SK-N-SH (cell line): ENCODE measurements at regions not wholly inside any gene's neighbourhood (a gene's known extent, or its start where the extent isn't known, plus 50 kb on each side); places are given as distances from the start of the nearest gene placed in this dataset.

Experiments used
- CTCF ChIA-PET: fragments of 300-600, 350-600 bp; formaldehyde crosslinking; extraction: SDS; loops from one replicate; lab custom pipeline; 2021; lab: Yijun Ruan, JAX
- POLR2A ChIA-PET: fragments of 350-600 bp; sonication (Branson Sonifier 250); formaldehyde crosslinking; extraction: SDS; loops from one replicate; lab custom pipeline; 2020; ENCODE audit warnings: antibody characterized with exemption, inconsistent platforms; lab: Yijun Ruan, JAX
- DNase-seq: peaks from one replicate; pipeline ENCODE4 v3.0.0; 2012
- H2AFZ ChIP-seq: fragments of 200-600 bp; sonication (generic); 2 replicates; pipeline ENCODE4 v1.8.1; 2016; ENCODE audit warnings: antibody characterized with exemption, mild to moderate bottlenecking, low read depth
- H3F3A ChIP-seq: fragments of 200-600 bp; sonication (generic); replicated peaks from 2 replicates; pipeline ENCODE3; 2016; ENCODE audit warnings: antibody characterized with exemption, mild to moderate bottlenecking; ENCODE audit not compliant: insufficient read depth
- H3K27ac ChIP-seq, 2 experiments: fragments of 200-500 bp in 1 of 2; fragments of 200-600 bp in 1 of 2; sonication (Bioruptor generic) in 1 of 2; sonication (generic), shearing (Covaris generic) in 1 of 2; 2 replicates each; pipeline versions ENCODE4 v1.5.1 to v1.6.1; 2014 to 2016; ENCODE audit warnings: low read depth in 2 of 2, inconsistent platforms in 1 of 2, low read length in 1 of 2, mild to moderate bottlenecking in 1 of 2, mixed read lengths in 1 of 2
- H3K27me3 ChIP-seq: fragments of 200-600 bp; sonication (generic), shearing (Covaris generic); 2 replicates; pipeline ENCODE4 v1.6.1; 2016; ENCODE audit warnings: mixed run types; ENCODE audit not compliant: insufficient read depth
- H3K36me3 ChIP-seq, 2 experiments: fragments of 200-500 bp in 1 of 2; fragments of 200-600 bp in 1 of 2; sonication (Bioruptor generic) in 1 of 2; sonication (generic) in 1 of 2; replicated peaks in 1 of 2; 2 replicates each; pipeline versions ENCODE3 to v1.5.1; 2014 to 2016; ENCODE audit warnings: low read length in 1 of 2, mild to moderate bottlenecking in 1 of 2; ENCODE audit not compliant: insufficient read depth in 2 of 2, control insufficient read depth in 1 of 2
- H3K4me1 ChIP-seq, 2 experiments: fragments of 200-500 bp in 1 of 2; fragments of 200-600 bp in 1 of 2; sonication (Bioruptor generic) in 1 of 2; sonication (generic), shearing (Covaris generic) in 1 of 2; 2 replicates each; pipeline versions ENCODE4 v1.5.1 to v1.6.1; 2014 to 2016; ENCODE audit warnings: low read depth in 1 of 2, low read length in 1 of 2, mixed run types in 1 of 2; ENCODE audit not compliant: insufficient read depth in 2 of 2, control insufficient read depth in 1 of 2
- H3K4me2 ChIP-seq: fragments of 200-600 bp; sonication (generic), shearing (Covaris generic); 2 replicates; pipeline ENCODE4 v1.6.1; 2017; ENCODE audit warnings: mixed run types
- H3K4me3 ChIP-seq, 2 experiments: fragments of 200-500 bp in 1 of 2; fragments of 200-600 bp in 1 of 2; sonication (Bioruptor generic) in 1 of 2; sonication (generic), shearing (Covaris generic) in 1 of 2; 2 replicates each; pipeline versions ENCODE4 v1.5.1 to v1.8.1; 2014 to 2016; ENCODE audit warnings: low read depth in 2 of 2, inconsistent platforms in 1 of 2, low read length in 1 of 2, mild to moderate bottlenecking in 1 of 2, mixed read lengths in 1 of 2, moderate library complexity in 1 of 2
- H3K79me2 ChIP-seq: fragments of 200-600 bp; sonication (generic); 2 replicates; pipeline ENCODE4 v1.8.1; 2017; ENCODE audit warnings: mild to moderate bottlenecking; ENCODE audit not compliant: insufficient read depth
- H3K9ac ChIP-seq: fragments of 200-600 bp; sonication (generic); 2 replicates; pipeline ENCODE4 v1.6.1; 2017; ENCODE audit warnings: mixed run types
- H3K9me2 ChIP-seq: fragments of 200-600 bp; sonication (generic); 2 replicates; pipeline ENCODE4 v1.6.1; 2017; ENCODE audit warnings: mixed run types
- H3K9me3 ChIP-seq: fragments of 200-600 bp; sonication (generic); 2 replicates; pipeline ENCODE4 v1.6.1; 2017; ENCODE audit warnings: mixed run types, mild to moderate bottlenecking, moderate library complexity
- H4K20me1 ChIP-seq: fragments of 200-600 bp; sonication (generic); 2 replicates; pipeline ENCODE4 v1.6.1; 2017; ENCODE audit warnings: mild to moderate bottlenecking, mixed run types; ENCODE audit not compliant: insufficient read depth
- CHD2 ChIP-seq: fragments of 150-350 bp; IDR thresholded peaks from 2 replicates; pipeline ENCODE4 v1.6.1; 2018; ENCODE audit warnings: low read length; ENCODE audit not compliant: partially characterized antibody
- ELF1 ChIP-seq: IDR thresholded peaks from 2 replicates; pipeline ENCODE4 v1.4.0; 2012
- EZH2phosphoT487 ChIP-seq: fragments of 200-600 bp; sonication (generic); IDR thresholded peaks from 2 replicates; pipeline ENCODE4 v1.6.1; 2017; ENCODE audit warnings: low read depth, mixed run types, mild to moderate bottlenecking, antibody characterized with exemption, moderate library complexity, borderline replicate concordance
- FOSL2 ChIP-seq: IDR thresholded peaks from 2 replicates; pipeline ENCODE4 v1.4.0; 2012; ENCODE audit warnings: low read depth, mild to moderate bottlenecking, moderate library complexity, borderline replicate concordance
- MEF2A ChIP-seq: IDR thresholded peaks from 2 replicates; pipeline ENCODE4 v1.4.0; 2012; ENCODE audit warnings: low read depth, borderline replicate concordance
- MXI1 ChIP-seq: IDR thresholded peaks from 2 replicates; pipeline ENCODE4 v1.6.1; 2012; ENCODE audit warnings: mild to moderate bottlenecking, low read depth, low read length, improper control_type of control experiment
- NFIC ChIP-seq: IDR thresholded peaks from 2 replicates; pipeline ENCODE4 v1.4.0; 2012; ENCODE audit warnings: borderline replicate concordance
- NRF1 ChIP-seq: IDR thresholded peaks from 2 replicates; pipeline ENCODE4 v1.6.1; 2012; ENCODE audit warnings: low read depth, mild to moderate bottlenecking, low read length
- RFX5 ChIP-seq: IDR thresholded peaks from 2 replicates; pipeline ENCODE4 v1.6.1; 2012; ENCODE audit warnings: mild to moderate bottlenecking, improper control_type of control experiment, low read length
- RXRA ChIP-seq: IDR thresholded peaks from 2 replicates; pipeline ENCODE4 v1.4.0; 2012; ENCODE audit warnings: low read depth, mild to moderate bottlenecking, borderline replicate concordance
- TAF1 ChIP-seq: IDR thresholded peaks from 2 replicates; pipeline ENCODE4 v1.6.1; 2012; ENCODE audit warnings: low read depth, mild to moderate bottlenecking, low read length, moderate library complexity, borderline replicate concordance
- TCF12 ChIP-seq: IDR thresholded peaks from 2 replicates; pipeline ENCODE4 v1.4.0; 2012
- TEAD4 ChIP-seq: IDR thresholded peaks from 2 replicates; pipeline ENCODE4 v1.4.0; 2012; ENCODE audit warnings: mild to moderate bottlenecking, borderline replicate concordance; ENCODE audit not compliant: insufficient read depth
- WGBS: methylation state at CpG from one replicate; pipeline ENCODE4 v1.1.6; 2017; ENCODE audit warnings: low lambda C conversion rate; 5-methylcytosine and 5-hydroxymethylcytosine counted together
- TF ChIP-seq, protein P1 (sequence below): fragments of 150-350 bp; IDR thresholded peaks from 2 replicates; pipeline ENCODE4 v1.6.1; 2017; ENCODE audit warnings: antibody characterized with exemption, low read length, low read depth, borderline replicate concordance
- TF ChIP-seq, protein P2 (sequence below): IDR thresholded peaks from 2 replicates; pipeline ENCODE4; 2012
- TF ChIP-seq, protein P3 (sequence below): IDR thresholded peaks from 2 replicates; pipeline ENCODE4 v1.4.0; 2012; ENCODE audit warnings: low read depth, borderline replicate concordance

DNA sequence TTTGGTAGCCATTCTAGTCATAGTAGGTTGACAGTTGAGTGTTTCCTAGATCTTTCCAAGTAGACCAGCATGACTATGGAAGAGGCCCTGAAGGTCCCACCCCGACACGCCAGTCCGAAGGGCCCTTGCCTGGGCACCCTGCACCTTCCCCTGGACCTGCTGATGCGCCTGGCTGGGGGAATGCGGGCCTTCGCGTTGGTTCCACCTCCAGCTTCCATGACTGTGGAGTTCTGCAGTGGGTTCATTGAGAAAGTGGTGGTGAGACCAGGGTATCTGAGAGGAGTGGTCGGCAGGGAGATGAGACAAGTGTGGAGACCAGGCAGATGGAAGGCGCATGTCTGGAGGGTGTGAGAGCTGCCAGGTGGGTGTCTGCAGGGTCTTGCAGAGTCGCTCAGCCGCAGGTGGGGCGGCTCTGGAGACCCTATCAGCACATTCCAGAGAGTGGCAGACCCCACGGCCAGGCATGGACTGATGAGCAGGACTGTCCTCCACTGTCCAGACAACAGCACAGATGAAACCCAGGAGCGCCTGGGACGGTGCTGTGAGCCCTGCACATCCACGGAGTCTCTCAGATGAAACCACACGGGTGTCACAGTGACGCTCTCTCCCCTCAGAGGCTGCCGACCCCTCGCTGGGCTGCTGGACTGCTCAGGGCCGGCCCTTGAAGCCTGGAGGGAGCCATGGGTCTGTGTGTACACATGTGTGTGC, 182.5 kb upstream of the HDAC4 start:
- no peak overlapping the region for H3K9ac ChIP-seq
- H3K9me2 ChIP-seq, result no peaks in the 10 kb centered on the region
- H3K4me3 ChIP-seq, result no peak overlapping the region
- H3K9me3 ChIP-seq, result no peaks in the 10 kb centered on the region
- no peak overlapping the region for H3K27ac ChIP-seq
- H3K4me2 ChIP-seq, result no peak overlapping the region
- H3K27me3 ChIP-seq, result no peaks in the 10 kb centered on the region
- no peak for DNase-seq
- H3K79me2 ChIP-seq, result no peaks in the 10 kb centered on the region
- H3F3A ChIP-seq, result no peaks in the 10 kb centered on the region
- TF ChIP-seq NRF1, result no peak
- TF ChIP-seq, protein P1, sequence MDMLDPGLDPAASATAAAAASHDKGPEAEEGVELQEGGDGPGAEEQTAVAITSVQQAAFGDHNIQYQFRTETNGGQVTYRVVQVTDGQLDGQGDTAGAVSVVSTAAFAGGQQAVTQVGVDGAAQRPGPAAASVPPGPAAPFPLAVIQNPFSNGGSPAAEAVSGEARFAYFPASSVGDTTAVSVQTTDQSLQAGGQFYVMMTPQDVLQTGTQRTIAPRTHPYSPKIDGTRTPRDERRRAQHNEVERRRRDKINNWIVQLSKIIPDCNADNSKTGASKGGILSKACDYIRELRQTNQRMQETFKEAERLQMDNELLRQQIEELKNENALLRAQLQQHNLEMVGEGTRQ, result no peak
- TF ChIP-seq FOSL2, result no peak
- no peak for TF ChIP-seq RFX5
- no peak for TF ChIP-seq CHD2
- TF ChIP-seq ELF1, result no peak
- no peak for TF ChIP-seq NFIC
- no peak for TF ChIP-seq RXRA
- TF ChIP-seq, protein P2, sequence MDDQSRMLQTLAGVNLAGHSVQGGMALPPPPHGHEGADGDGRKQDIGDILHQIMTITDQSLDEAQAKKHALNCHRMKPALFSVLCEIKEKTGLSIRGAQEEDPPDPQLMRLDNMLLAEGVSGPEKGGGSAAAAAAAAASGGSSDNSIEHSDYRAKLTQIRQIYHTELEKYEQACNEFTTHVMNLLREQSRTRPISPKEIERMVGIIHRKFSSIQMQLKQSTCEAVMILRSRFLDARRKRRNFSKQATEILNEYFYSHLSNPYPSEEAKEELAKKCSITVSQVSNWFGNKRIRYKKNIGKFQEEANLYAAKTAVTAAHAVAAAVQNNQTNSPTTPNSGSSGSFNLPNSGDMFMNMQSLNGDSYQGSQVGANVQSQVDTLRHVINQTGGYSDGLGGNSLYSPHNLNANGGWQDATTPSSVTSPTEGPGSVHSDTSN, result no peak
- H3K4me1 ChIP-seq, result peaks cover 0 to 15% of the 10 kb centered on the region in 2 experiments; a peak in 1 of 4 replicates
- H2AFZ ChIP-seq, result no peak overlapping the region
- CTCF ChIA-PET, result no interaction called here
- POLR2A ChIA-PET, result no interaction called here
- WGBS, result 61% methylated on average over 10 of the region's 21 CpGs
- no peaks in the 10 kb centered on the region for H3K36me3 ChIP-seq
- H4K20me1 ChIP-seq, result no peaks in the 10 kb centered on the region

DNA sequence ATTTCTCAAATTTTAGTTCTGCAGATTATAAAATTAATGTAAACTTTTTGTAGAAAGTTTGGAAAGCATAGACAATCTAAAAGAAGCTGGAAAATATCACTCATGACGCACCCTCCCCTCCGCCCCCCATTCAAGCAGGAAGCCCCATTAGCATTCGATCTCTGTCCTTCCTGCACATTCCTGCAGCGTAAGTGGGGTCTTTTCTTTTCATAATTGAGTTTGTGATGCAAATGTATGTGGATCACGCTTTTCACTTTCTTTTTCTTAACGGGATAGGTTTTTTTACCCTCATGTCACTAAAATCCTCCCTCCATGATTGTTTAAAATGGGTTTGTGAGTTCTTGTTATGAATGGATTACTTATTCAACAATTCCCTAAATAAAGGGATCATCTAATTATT, 181.7 kb upstream of the HDAC4 start:
- H3K27me3 ChIP-seq, result no peaks in the 10 kb centered on the region
- no peak overlapping the region for H3K27ac ChIP-seq
- no peaks in the 10 kb centered on the region for H3K79me2 ChIP-seq
- H3K4me3 ChIP-seq, result no peak overlapping the region
- no peak overlapping the region for H3K4me2 ChIP-seq
- no peaks in the 10 kb centered on the region for H4K20me1 ChIP-seq
- H3K9me3 ChIP-seq, result no peaks in the 10 kb centered on the region
- CTCF ChIA-PET, result no interaction called here
- POLR2A ChIA-PET, result no interaction called here
- no peak overlapping the region for H2AFZ ChIP-seq
- H3F3A ChIP-seq, result no peaks in the 10 kb centered on the region
- no peak overlapping the region for H3K9ac ChIP-seq
- H3K36me3 ChIP-seq, result no peaks in the 10 kb centered on the region
- H3K4me1 ChIP-seq, result peaks cover 0 to 11% of the 10 kb centered on the region in 2 experiments; a peak in 1 of 4 replicates
- H3K9me2 ChIP-seq, result no peaks in the 10 kb centered on the region
- 38% methylated on average over 6 of the region's 6 CpGs for WGBS
- no peak for DNase-seq
- TF ChIP-seq, protein P3, sequence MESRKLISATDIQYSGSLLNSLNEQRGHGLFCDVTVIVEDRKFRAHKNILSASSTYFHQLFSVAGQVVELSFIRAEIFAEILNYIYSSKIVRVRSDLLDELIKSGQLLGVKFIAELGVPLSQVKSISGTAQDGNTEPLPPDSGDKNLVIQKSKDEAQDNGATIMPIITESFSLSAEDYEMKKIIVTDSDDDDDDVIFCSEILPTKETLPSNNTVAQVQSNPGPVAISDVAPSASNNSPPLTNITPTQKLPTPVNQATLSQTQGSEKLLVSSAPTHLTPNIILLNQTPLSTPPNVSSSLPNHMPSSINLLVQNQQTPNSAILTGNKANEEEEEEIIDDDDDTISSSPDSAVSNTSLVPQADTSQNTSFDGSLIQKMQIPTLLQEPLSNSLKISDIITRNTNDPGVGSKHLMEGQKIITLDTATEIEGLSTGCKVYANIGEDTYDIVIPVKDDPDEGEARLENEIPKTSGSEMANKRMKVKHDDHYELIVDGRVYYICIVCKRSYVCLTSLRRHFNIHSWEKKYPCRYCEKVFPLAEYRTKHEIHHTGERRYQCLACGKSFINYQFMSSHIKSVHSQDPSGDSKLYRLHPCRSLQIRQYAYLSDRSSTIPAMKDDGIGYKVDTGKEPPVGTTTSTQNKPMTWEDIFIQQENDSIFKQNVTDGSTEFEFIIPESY, result no peak
- TF ChIP-seq, protein P2, result no peak
- TF ChIP-seq TCF12, result no peak
- no peak for TF ChIP-seq FOSL2
- TF ChIP-seq, protein P1, result no peak
- no peak for TF ChIP-seq NFIC
- no peak for TF ChIP-seq EZH2phosphoT487
- no peak for TF ChIP-seq MXI1
- TF ChIP-seq MEF2A, result no peak
- TF ChIP-seq TEAD4, result no peak
- no peak for TF ChIP-seq TAF1
